H1 (cell line): ENCODE measurements at regions not wholly inside any gene's neighbourhood (a gene's known extent, or its start where the extent isn't known, plus 50 kb on each side); places are given as distances from the start of the nearest gene placed in this dataset.

Source experiments
- CTCF ChIA-PET: fragments of 300-600 bp; sonication (Branson Sonifier 250); formaldehyde crosslinking; loops from one replicate; lab custom pipeline; 2021; ENCODE audit not compliant: partially characterized antibody; lab: Charles Lee
- POLR2A ChIA-PET: fragments of 300-600 bp; sonication (Branson Sonifier 250); formaldehyde crosslinking; loops from one replicate; lab custom pipeline; 2021; ENCODE audit warnings: inconsistent platforms; ENCODE audit not compliant: partially characterized antibody; lab: Charles Lee
- DNase-seq, 2 experiments: peaks; one replicate each; pipeline versions ENCODE4 v3.0.0 to v3.0.0-alpha.2; 2010 to 2022; ENCODE audit warnings: low spot score in 2 of 2, low read depth in 1 of 2, mixed read lengths in 1 of 2
- FAIRE-seq: peaks from 2 replicates; lab custom pipeline; 2011; peaks lifted over from hg19 to GRCh38; lab: Jason Lieb, UNC
- H2AFZ ChIP-seq: 2 replicates; pipeline ENCODE4 v1.8.1; 2012; ENCODE audit warnings: low read length, inconsistent platforms
- H2AK5ac ChIP-seq: 2 replicates; pipeline ENCODE4 v1.6.1; 2013; ENCODE audit warnings: low read depth, low read length
- H2BK120ac ChIP-seq: replicated peaks from 2 replicates; pipeline ENCODE3; 2013; ENCODE audit warnings: low read depth, low read length, inconsistent platforms
- H2BK12ac ChIP-seq: 2 replicates; pipeline ENCODE4 v1.6.1; 2013; ENCODE audit warnings: low read depth, low read length
- H2BK15ac ChIP-seq: 2 replicates; pipeline ENCODE4 v1.6.1; 2013; ENCODE audit warnings: low read length
- H2BK20ac ChIP-seq: 2 replicates; pipeline ENCODE4 v1.6.1; 2013; ENCODE audit warnings: low read length
- H2BK5ac ChIP-seq: 2 replicates; pipeline ENCODE4 v1.6.1; 2013; ENCODE audit warnings: low read depth, low read length
- H3K14ac ChIP-seq: 2 replicates; pipeline ENCODE4 v1.6.1; 2013; ENCODE audit warnings: inconsistent platforms; ENCODE audit not compliant: insufficient read length
- H3K18ac ChIP-seq: 2 replicates; pipeline ENCODE4 v1.6.1; 2013; ENCODE audit warnings: low read length; ENCODE audit errors: extremely low read depth
- H3K23ac ChIP-seq: 2 replicates; pipeline ENCODE4 v1.6.1; 2013; ENCODE audit warnings: inconsistent platforms; ENCODE audit not compliant: insufficient read length
- H3K23me2 ChIP-seq: 2 replicates; pipeline ENCODE4 v1.6.1; 2013; ENCODE audit warnings: low read depth, low read length
- H3K27ac ChIP-seq: 2 replicates; pipeline ENCODE4 v1.6.1; 2011; ENCODE audit warnings: low read depth, low read length, inconsistent platforms
- H3K27me3 ChIP-seq, 4 experiments: replicated peaks in 1 of 4; 1 replicate in 1 of 4; 2 replicates in 3 of 4; pipeline versions ENCODE4 v1.6.1 to v1.8.1; 2011 to 2013; ENCODE audit warnings: low read length in 3 of 4, mild to moderate bottlenecking in 3 of 4, inconsistent platforms in 2 of 4, mixed read lengths in 2 of 4, moderate library complexity in 1 of 4; ENCODE audit not compliant: control insufficient read depth in 3 of 4, insufficient read depth in 3 of 4; ENCODE audit errors: extremely low read depth in 1 of 4
- H3K36me3 ChIP-seq, 4 experiments: 2 replicates each; pipeline versions ENCODE4 v1.6.1 to v1.8.1; 2011 to 2013; ENCODE audit warnings: mild to moderate bottlenecking in 4 of 4, low read length in 3 of 4, moderate library complexity in 2 of 4, control low read depth in 1 of 4, inconsistent platforms in 1 of 4; ENCODE audit not compliant: insufficient read depth in 4 of 4, control insufficient read depth in 2 of 4
- H3K4ac ChIP-seq: replicated peaks from 2 replicates; pipeline ENCODE3; 2013; ENCODE audit warnings: low read length, low read depth, mixed read lengths, inconsistent platforms; ENCODE audit not compliant: insufficient read length
- H3K4me1 ChIP-seq, 4 experiments: replicated peaks in 1 of 4; 1 replicate in 1 of 4; 2 replicates in 3 of 4; pipeline versions ENCODE4 v1.6.1 to v1.8.1; 2011 to 2013; ENCODE audit warnings: low read length in 3 of 4, inconsistent platforms in 2 of 4, mixed read lengths in 1 of 4; ENCODE audit not compliant: insufficient read depth in 4 of 4, control insufficient read depth in 3 of 4
- H3K4me2 ChIP-seq, 2 experiments: 2 replicates each; pipeline versions ENCODE4 v1.6.1 to v1.8.1; 2011 to 2013; ENCODE audit warnings: low read depth in 2 of 2, low read length in 2 of 2, control low read depth in 1 of 2, inconsistent platforms in 1 of 2, mild to moderate bottlenecking in 1 of 2; ENCODE audit not compliant: insufficient read depth in 1 of 2
- H3K4me3 ChIP-seq, 4 experiments: fragments of 200-600, 300-600 bp in 1 of 4; sonication (generic), shearing (Covaris generic), sonication (Bioruptor Twin) in 1 of 4; 2 replicates each; pipeline versions ENCODE4 v1.5.1 to v1.8.1; 2011 to 2016; ENCODE audit warnings: low read length in 4 of 4, low read depth in 3 of 4, control low read depth in 2 of 4, inconsistent platforms in 2 of 4, mild to moderate bottlenecking in 2 of 4, mixed read lengths in 1 of 4, moderate library complexity in 1 of 4; ENCODE audit not compliant: insufficient read depth in 2 of 4; ENCODE audit errors: extremely low read depth in 1 of 4
- H3K56ac ChIP-seq: replicated peaks from 2 replicates; pipeline ENCODE3; 2013; ENCODE audit warnings: low read depth, mild to moderate bottlenecking, mixed read lengths, low read length, inconsistent platforms; ENCODE audit not compliant: insufficient read length
- H3K79me1 ChIP-seq: 2 replicates; pipeline ENCODE4 v1.6.1; 2013; ENCODE audit warnings: low read depth, low read length, control low read depth
- H3K79me2 ChIP-seq, 2 experiments: 2 replicates each; pipeline versions ENCODE4 v1.6.1 to v1.8.1; 2012 to 2013; ENCODE audit warnings: low read length in 2 of 2, mild to moderate bottlenecking in 2 of 2, inconsistent platforms in 1 of 2; ENCODE audit not compliant: insufficient read depth in 2 of 2, control insufficient read depth in 1 of 2
- H3K9ac ChIP-seq, 4 experiments: replicated peaks in 1 of 4; 1 replicate in 1 of 4; 2 replicates in 3 of 4; pipeline versions ENCODE4 v1.6.1 to v1.8.1; 2011 to 2013; ENCODE audit warnings: low read depth in 3 of 4, low read length in 3 of 4, control low read depth in 2 of 4, mild to moderate bottlenecking in 2 of 4, moderate library complexity in 2 of 4, inconsistent platforms in 1 of 4; ENCODE audit errors: extremely low read depth in 1 of 4
- H3K9me3 ChIP-seq, 2 experiments: 2 replicates each; pipeline versions ENCODE4 v1.6.1 to v1.8.1; 2012 to 2013; ENCODE audit warnings: mild to moderate bottlenecking in 2 of 2, moderate library complexity in 2 of 2, control low read depth in 1 of 2, inconsistent platforms in 1 of 2, low read depth in 1 of 2, low read length in 1 of 2, mixed read lengths in 1 of 2; ENCODE audit not compliant: insufficient read depth in 2 of 2
- H4K20me1 ChIP-seq, 2 experiments: replicated peaks in 1 of 2; 2 replicates each; pipeline versions ENCODE3 to v1.8.1; 2011 to 2013; ENCODE audit warnings: inconsistent platforms in 2 of 2, low read length in 2 of 2, mild to moderate bottlenecking in 1 of 2; ENCODE audit not compliant: insufficient read depth in 2 of 2, control insufficient read depth in 1 of 2
- H4K5ac ChIP-seq: 2 replicates; pipeline ENCODE4 v1.6.1; 2013; ENCODE audit warnings: low read length, low read depth, mixed read lengths, inconsistent platforms; ENCODE audit not compliant: insufficient read length
- H4K8ac ChIP-seq: 2 replicates; pipeline ENCODE4 v1.8.0; 2013; ENCODE audit warnings: mild to moderate bottlenecking, moderate library complexity, low read length, inconsistent platforms; ENCODE audit not compliant: insufficient read depth; ENCODE audit errors: extremely low read depth
- H4K91ac ChIP-seq: replicated peaks from 2 replicates; pipeline ENCODE3; 2013; ENCODE audit warnings: low read length, mixed read lengths, inconsistent platforms; ENCODE audit not compliant: insufficient read length
- ASH2L ChIP-seq: fragments of 200-600, 300-600 bp; sonication (generic); IDR thresholded peaks from one replicate; pipeline ENCODE4 v1.7.1; 2017; ENCODE audit warnings: low read length
- EP300 ChIP-seq, 2 experiments: IDR thresholded peaks; 1 replicate in 1 of 2; 2 replicates in 1 of 2; pipeline ENCODE4 v1.6.1; 2011 to 2012; ENCODE audit warnings: low read depth in 2 of 2, low read length in 2 of 2, mild to moderate bottlenecking in 2 of 2, borderline replicate concordance in 1 of 2, inconsistent platforms in 1 of 2, moderate library complexity in 1 of 2
- WGBS, 2 experiments: shearing (Covaris generic) in 1 of 2; methylation state at CpG; one replicate each; pipeline versions ENCODE4 v1.1.6 to v1.1.7; 2013 to 2015; ENCODE audit warnings: low lambda C conversion rate in 2 of 2, mixed read lengths in 2 of 2, inconsistent platforms in 1 of 2, low coverage in 1 of 2, missing lambda C conversion rate in 1 of 2; ENCODE audit not compliant: insufficient replicate concordance in 2 of 2, insufficient coverage in 1 of 2, insufficient read length in 1 of 2; ENCODE audit errors: extremely low coverage in 1 of 2, missing lambda C conversion rate in 1 of 2; 5-methylcytosine and 5-hydroxymethylcytosine counted together

GRCh38 chrX:38959736-38960135 lies 158.5 kb downstream of the MID1IP1 start:
- no peak overlapping the region for H4K5ac ChIP-seq
- no peak overlapping the region for H3K27ac ChIP-seq
- ChIA-PET CTCF (no interaction called here), POLR2A (interaction anchor here (1.3 kb wide), 1 partner anchor 156 kb away, joined by 3 read pairs; no protein-coding TSS in a partner anchor)
- DNase-seq, result no peak
- no peak overlapping the region for H2BK20ac ChIP-seq
- no peaks in the 10 kb centered on the region for H3K27me3 ChIP-seq
- no peak overlapping the region for H2BK120ac ChIP-seq
- no peak overlapping the region for H4K91ac ChIP-seq
- H3K23me2 ChIP-seq, result no peaks in the 10 kb centered on the region
- H2AFZ ChIP-seq, result peak overlapping the region; percentile 32; the same call in 1 of the 2 replicates
- H3K56ac ChIP-seq, result no peak overlapping the region
- no peak overlapping the region for H2BK15ac ChIP-seq
- no peak overlapping the region for H3K4ac ChIP-seq
- H3K9ac ChIP-seq, result no peak overlapping the region
- TF ChIP-seq ASH2L (peak; percentile 23), EP300 (IDR thresholded peaks at IDR 0.05; ENCODE audit: borderline replicate concordance in 1 of 2, low read depth in 2 of 2, low read length in 2 of 2) (no peak)
- no peak overlapping the region for H3K18ac ChIP-seq
- no peak overlapping the region for H2BK5ac ChIP-seq
- no peak overlapping the region for H3K14ac ChIP-seq
- H3K36me3 ChIP-seq, result no peaks in the 10 kb centered on the region
- H3K79me1 ChIP-seq, result no peaks in the 10 kb centered on the region
- H3K4me3 ChIP-seq, result no peak overlapping the region
- peaks cover 3 to 7% of the 10 kb centered on the region in 2 experiments; a peak in 3 of 4 replicates for H3K9me3 ChIP-seq
- no peaks in the 10 kb centered on the region for H3K79me2 ChIP-seq
- H3K4me1 ChIP-seq, result no peaks in the 10 kb centered on the region
- no peak overlapping the region for H4K8ac ChIP-seq
- WGBS, 2 experiments, result 57% methylated on average over 1 of the region's 1 CpG; no CpG with 5 or more reads in 1 of the 2 experiments
- FAIRE-seq, result peak; percentile 36
- no peak overlapping the region for H2AK5ac ChIP-seq
- no peak overlapping the region; a peak in 1 of 4 replicates for H3K4me2 ChIP-seq
- H2BK12ac ChIP-seq, result no peak overlapping the region
- no peaks in the 10 kb centered on the region for H4K20me1 ChIP-seq
- H3K23ac ChIP-seq, result no peak overlapping the region
